Adrenal gland (tissue), 5 donors: ENCODE measurements at regions not wholly inside any gene's neighbourhood (a gene's known extent, or its start where the extent isn't known, plus 50 kb on each side); places are given as distances from the start of the nearest gene placed in this dataset.

Experiments
- CTCF ChIP-seq, 6 experiments: fragments of 450-650 bp in 4 of 6; fragments of 200-600 bp in 2 of 6; sonication (generic) in 1 of 6; IDR thresholded peaks; 1 replicate in 5 of 6; 2 replicates in 1 of 6; pipeline versions ENCODE4 v1.5.1 to v1.8.0; 2016 to 2021; ENCODE audit warnings: antibody characterized with exemption in 6 of 6, mild to moderate bottlenecking in 2 of 6, moderate library complexity in 1 of 6
- POLR2A ChIP-seq, 2 donors: fragments of 450-650 bp; IDR thresholded peaks; one replicate each; pipeline ENCODE4 v1.6.1; 2017; ENCODE audit warnings: antibody characterized with exemption in 2 of 2, mild to moderate bottlenecking in 2 of 2, moderate library complexity in 1 of 2
- donor health status: DM: no; HTN: no; CAD: no.

GRCh38 chr1:188194916-188195315, 1366.2 kb downstream of the PLA2G4A start:
- no peak for TF ChIP-seq CTCF (IDR thresholded peaks at IDR 0.05)
- TF ChIP-seq POLR2A (IDR thresholded peaks at IDR 0.05), result no peak
